OCI-LY1 (cell line): ENCODE measurements at regions not wholly inside any gene's neighbourhood (a gene's known extent, or its start where the extent isn't known, plus 50 kb on each side); places are given as distances from the start of the nearest gene placed in this dataset.

Experiments used
- EZH2 ChIP-seq: fragments of 200-600 bp; sonication (generic), shearing (Covaris generic); IDR thresholded peaks from 2 replicates; pipeline ENCODE4 v1.8.0; 2017; ENCODE audit warnings: borderline replicate concordance, mixed run types, mild to moderate bottlenecking, antibody characterized with exemption, low read length, moderate library complexity, mixed read lengths
- TF ChIP-seq, protein P1 (sequence below): fragments of 200-600 bp; sonication (generic), shearing (Covaris generic); IDR thresholded peaks from 2 replicates; pipeline ENCODE4 v1.5.1; 2017; ENCODE audit warnings: mild to moderate bottlenecking, antibody characterized with exemption, low read length, moderate library complexity, mixed read lengths

DNA sequence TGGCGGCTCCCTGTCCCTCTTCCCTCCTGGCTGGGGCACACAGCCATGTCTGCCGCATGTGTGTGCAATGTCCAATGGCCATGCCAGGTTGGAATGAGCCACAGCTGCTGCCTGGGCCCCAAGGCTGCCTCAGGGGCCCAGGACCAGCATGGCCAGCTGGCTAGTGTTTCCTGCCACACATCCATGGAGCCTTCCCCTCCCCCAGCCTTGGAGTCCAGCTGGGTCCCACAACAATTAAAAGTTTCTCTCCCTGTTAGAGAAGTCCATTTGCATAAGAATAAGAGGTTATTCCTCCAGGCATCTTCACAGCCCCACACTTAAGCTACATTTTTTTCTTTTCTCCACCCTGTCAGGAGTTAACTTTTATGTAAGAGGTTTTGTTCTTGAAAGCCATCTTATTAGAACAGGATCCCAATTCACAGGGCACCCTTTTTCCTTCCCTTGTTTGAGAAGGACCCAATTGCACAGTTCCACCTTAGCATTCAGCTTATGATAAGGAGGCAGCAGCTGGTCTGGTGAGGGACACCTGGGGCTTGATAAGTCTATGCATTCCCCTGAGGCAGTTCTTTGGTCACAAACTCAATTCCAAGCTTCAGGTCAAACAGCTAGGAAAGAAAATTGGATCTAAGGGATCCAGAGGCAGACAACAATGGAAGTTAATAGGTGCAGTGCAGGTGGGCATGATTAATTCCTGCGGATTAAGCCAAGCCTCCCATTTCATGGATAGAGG is 963.3 kb upstream of the GRIA3 start:
- TF ChIP-seq, protein P1, sequence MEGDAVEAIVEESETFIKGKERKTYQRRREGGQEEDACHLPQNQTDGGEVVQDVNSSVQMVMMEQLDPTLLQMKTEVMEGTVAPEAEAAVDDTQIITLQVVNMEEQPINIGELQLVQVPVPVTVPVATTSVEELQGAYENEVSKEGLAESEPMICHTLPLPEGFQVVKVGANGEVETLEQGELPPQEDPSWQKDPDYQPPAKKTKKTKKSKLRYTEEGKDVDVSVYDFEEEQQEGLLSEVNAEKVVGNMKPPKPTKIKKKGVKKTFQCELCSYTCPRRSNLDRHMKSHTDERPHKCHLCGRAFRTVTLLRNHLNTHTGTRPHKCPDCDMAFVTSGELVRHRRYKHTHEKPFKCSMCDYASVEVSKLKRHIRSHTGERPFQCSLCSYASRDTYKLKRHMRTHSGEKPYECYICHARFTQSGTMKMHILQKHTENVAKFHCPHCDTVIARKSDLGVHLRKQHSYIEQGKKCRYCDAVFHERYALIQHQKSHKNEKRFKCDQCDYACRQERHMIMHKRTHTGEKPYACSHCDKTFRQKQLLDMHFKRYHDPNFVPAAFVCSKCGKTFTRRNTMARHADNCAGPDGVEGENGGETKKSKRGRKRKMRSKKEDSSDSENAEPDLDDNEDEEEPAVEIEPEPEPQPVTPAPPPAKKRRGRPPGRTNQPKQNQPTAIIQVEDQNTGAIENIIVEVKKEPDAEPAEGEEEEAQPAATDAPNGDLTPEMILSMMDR: no peak
- TF ChIP-seq EZH2: no peak
